ENCODE measurements at regions not wholly inside any gene's neighbourhood (a gene's known extent, or its start where the extent isn't known, plus 50 kb on each side); places are given as distances from the start of the nearest gene placed in this dataset.

DNA sequence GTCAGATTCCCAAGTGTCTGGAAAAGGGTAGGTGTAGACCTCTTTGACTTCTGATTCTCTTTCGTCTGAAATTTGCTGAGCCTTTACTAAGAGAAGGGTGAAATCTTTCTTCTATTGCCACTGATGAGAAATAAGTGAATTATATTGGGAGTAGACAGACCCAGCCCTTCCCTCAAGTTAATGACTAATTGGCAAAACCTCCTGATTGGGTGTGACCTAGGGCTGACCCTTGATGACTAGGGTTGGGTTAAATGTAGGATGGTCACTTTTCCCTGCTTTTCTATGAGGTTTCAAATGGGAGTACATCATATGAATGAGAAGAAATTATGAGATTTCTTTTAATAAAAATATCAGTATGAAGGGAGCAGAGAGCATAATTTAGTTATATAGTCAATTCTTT is 73.4 kb upstream of the C5orf46 start:
- Histone ChIP-seq H3K27ac (peak overlapping the region in 3 of 4 donors; percentile 66 to 83 (median 80)), H3K9me3 (no peaks in the 10 kb centered on the region), H3K4me1 (peaks cover 0 to 51% (median 0%) of the 10 kb centered on the region in 3 donors), H3K27me3 (no peaks in the 10 kb centered on the region), H3K4me3 (no peak overlapping the region), H3K36me3 (no peaks in the 10 kb centered on the region)
- intact Hi-C loops (cut with DNase I) = no loop called here
- TF ChIP-seq POLR2A (IDR thresholded peaks at IDR 0.05) (no peak), CTCF (IDR thresholded peaks at IDR 0.05) (no peak)
- 32 to 83% methylated on average over 1 of the region's 1 CpG for WGBS, 2 donors
- no peak for DNase-seq

DNA sequence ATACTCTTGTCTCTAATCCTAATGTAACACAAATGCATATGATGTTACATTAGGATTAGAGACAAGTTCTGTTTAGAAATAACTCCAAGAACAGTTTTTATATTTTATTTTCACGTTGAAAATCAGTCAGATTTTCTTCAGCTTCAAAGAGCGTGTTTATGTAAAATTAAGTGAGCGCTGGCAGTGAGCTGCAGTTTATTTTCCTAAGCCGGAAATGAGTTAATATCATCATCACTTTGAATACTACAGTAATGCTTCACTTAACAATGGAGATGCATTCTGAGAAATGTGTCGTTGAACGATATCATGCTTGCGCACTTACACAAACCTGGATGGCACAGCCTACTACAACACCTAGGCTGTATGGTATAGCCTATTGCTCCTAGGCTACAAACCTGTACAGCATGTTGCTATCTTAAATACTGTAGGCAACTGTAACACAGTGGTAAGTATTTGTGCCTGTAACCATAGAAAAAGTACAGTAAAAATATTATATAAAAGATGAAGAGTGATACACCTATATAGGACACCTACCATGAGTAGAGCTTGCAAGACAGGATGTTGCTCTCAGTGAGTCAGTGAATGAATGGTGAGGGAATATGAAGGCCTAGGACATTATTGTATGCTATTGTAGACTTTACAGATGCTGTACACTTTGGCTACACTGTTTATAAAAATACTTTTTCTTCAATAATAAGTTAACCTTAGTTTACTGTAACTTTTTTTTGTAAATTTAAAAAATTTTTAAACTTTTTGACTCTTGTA is 65.9 kb upstream of the C5orf46 start:
- no peak overlapping the region for H3K4me3 ChIP-seq
- WGBS, 2 donors = 52 to 85% methylated on average over 7 of the region's 7 CpGs
- H3K27me3 ChIP-seq = no peaks in the 10 kb centered on the region
- intact Hi-C loops (cut with DNase I) = no loop called here
- no peaks in the 10 kb centered on the region for H3K4me1 ChIP-seq
- H3K9me3 ChIP-seq = no peaks in the 10 kb centered on the region
- no peaks in the 10 kb centered on the region for H3K36me3 ChIP-seq
- no peak overlapping the region for H3K27ac ChIP-seq
- TF ChIP-seq POLR2A (IDR thresholded peaks at IDR 0.05) (no peak), CTCF (IDR thresholded peaks at IDR 0.05) (no peak)
- no peak for DNase-seq

DNA sequence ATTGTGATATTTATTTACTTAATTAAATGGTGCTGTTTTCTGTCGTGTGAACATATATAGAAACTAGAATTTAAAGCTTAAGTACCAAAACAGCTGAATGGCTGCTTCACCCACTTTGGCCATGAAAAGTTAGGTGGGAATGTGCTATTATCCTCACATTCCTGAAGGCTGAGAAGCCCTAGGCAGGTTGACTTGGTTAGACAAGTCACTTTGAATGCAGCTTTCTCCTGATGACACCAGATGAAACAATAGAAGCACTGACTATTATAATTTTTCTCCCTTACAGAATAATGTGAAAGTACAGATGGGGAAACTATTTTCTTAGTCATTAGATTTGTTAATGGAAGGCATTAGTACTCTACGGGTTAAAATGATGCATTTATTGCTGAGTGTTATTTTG is 65.1 kb upstream of the C5orf46 start:
- Histone ChIP-seq H3K4me1 (no peaks in the 10 kb centered on the region), H3K27ac (no peak overlapping the region), H3K4me3 (no peak overlapping the region), H3K9me3 (no peaks in the 10 kb centered on the region), H3K36me3 (no peaks in the 10 kb centered on the region), H3K27me3 (no peaks in the 10 kb centered on the region)
- intact Hi-C loops (cut with DNase I) = no loop called here
- 53 to 57% methylated on average over 2 of the region's 2 CpGs for WGBS, 2 donors
- TF ChIP-seq CTCF (IDR thresholded peaks at IDR 0.05) (no peak), POLR2A (IDR thresholded peaks at IDR 0.05) (no peak)
- DNase-seq = no peak

GRCh38 chr5:147968855-147969254 is 62.5 kb upstream of the C5orf46 start:
- no peaks in the 10 kb centered on the region for H3K9me3 ChIP-seq
- no peak for DNase-seq
- 52 to 63% methylated on average over 3 to 4 of the region's 4 CpGs for WGBS, 2 donors

More at GRCh38 chr5:147968855-147969254, 62.5 kb upstream of the C5orf46 start:
- Histone ChIP-seq H3K36me3 (no peaks in the 10 kb centered on the region), H3K27ac (no peak overlapping the region), H3K4me3 (no peak overlapping the region), H3K27me3 (no peaks in the 10 kb centered on the region), H3K4me1 (peaks cover 0 to 21% (median 13%) of the 10 kb centered on the region in 3 donors)
- TF ChIP-seq CTCF (IDR thresholded peaks at IDR 0.05) = no peak
- TF ChIP-seq POLR2A (IDR thresholded peaks at IDR 0.05) = no peak
- intact Hi-C loops (cut with DNase I) = no loop called here
